ENCODE measurements at regions not wholly inside any gene's neighbourhood (a gene's known extent, or its start where the extent isn't known, plus 50 kb on each side); places are given as distances from the start of the nearest gene placed in this dataset.

DNA sequence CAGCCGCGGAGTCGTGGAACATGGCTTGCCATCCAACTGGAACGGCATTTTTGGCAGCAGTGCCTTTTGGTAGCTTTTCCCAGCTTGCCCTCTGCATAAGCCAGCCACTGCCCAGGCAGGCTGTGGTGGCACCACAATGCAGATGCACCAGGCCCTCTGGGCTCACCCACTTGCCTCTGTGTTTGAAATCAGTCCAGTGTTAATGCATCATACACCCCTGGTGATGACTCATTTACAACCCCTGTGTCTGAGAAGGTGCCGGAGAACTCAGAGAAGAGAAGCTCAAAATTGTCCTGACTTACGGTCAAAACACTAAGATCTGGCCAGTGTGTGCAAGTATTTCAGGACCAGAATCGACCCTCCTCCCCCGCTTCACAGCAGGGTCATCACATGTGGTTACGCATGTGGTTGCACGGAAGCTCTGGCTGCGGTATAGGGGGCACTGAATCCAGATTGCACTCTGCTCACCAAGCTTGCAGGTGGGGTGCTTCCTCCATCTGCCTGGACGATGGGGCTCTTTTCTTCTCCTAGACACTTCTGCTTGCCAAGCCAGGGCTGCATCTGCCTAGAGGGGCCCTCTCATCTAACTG lies 66.5 kb upstream of the SMIM15 start:
- Histone ChIP-seq H3K27me3 (ENCODE audit: low read depth, low read length) (no peaks in the 10 kb centered on the region), H3K4me2 (ENCODE audit: low read length) (no peak overlapping the region), H3K4me3 (ENCODE audit: low read length) (no peak overlapping the region), H4K20me1 (ENCODE audit: insufficient read depth, low read length) (no peaks in the 10 kb centered on the region), H3K79me2 (ENCODE audit: low read length) (no peaks in the 10 kb centered on the region), H3K27ac (ENCODE audit: low read length) (no peak overlapping the region), H2AFZ (ENCODE audit: low read depth, low read length) (no peak overlapping the region), H3K4me1 (ENCODE audit: low read length) (no peaks in the 10 kb centered on the region), H3K36me3 (replicated peaks; ENCODE audit: low read depth, low read length) (no peaks in the 10 kb centered on the region), H3K9me3 (ENCODE audit: insufficient read depth, low read length) (no peaks in the 10 kb centered on the region), H3K9ac (ENCODE audit: low read length) (no peak overlapping the region)
- TF ChIP-seq, protein P1, sequence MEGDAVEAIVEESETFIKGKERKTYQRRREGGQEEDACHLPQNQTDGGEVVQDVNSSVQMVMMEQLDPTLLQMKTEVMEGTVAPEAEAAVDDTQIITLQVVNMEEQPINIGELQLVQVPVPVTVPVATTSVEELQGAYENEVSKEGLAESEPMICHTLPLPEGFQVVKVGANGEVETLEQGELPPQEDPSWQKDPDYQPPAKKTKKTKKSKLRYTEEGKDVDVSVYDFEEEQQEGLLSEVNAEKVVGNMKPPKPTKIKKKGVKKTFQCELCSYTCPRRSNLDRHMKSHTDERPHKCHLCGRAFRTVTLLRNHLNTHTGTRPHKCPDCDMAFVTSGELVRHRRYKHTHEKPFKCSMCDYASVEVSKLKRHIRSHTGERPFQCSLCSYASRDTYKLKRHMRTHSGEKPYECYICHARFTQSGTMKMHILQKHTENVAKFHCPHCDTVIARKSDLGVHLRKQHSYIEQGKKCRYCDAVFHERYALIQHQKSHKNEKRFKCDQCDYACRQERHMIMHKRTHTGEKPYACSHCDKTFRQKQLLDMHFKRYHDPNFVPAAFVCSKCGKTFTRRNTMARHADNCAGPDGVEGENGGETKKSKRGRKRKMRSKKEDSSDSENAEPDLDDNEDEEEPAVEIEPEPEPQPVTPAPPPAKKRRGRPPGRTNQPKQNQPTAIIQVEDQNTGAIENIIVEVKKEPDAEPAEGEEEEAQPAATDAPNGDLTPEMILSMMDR (IDR thresholded peaks at IDR 0.05; ENCODE audit: low read depth, low read length) = no peak
- no peak for TF ChIP-seq EZH2phosphoT487 (IDR thresholded peaks at IDR 0.05; ENCODE audit: low read depth)

DNA sequence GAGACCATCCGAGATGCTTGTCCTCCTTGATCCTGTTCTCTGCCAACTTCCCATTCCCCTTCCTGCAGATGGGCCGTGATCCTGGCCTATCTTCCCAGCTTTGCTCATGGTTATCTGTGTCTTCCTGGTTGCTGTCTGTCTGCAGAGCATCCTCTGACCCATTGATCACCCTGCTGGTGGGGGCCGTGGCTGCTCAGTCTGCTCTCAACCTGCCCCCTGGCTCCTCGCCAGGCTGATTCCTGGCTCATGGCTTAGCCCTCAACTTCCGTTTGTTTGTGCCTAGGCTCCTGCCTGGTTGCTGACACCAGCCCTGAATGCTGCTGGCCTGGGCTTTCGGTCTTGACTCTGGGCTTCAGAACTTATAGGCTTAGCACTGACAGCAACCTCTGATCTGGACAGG lies 67.1 kb upstream of the SMIM15 start:
- Histone ChIP-seq H3K27me3 (ENCODE audit: low read depth, low read length) (no peaks in the 10 kb centered on the region), H3K36me3 (replicated peaks; ENCODE audit: low read depth, low read length) (no peaks in the 10 kb centered on the region), H3K9me3 (ENCODE audit: insufficient read depth, low read length) (no peaks in the 10 kb centered on the region), H3K9ac (ENCODE audit: low read length) (no peak overlapping the region), H2AFZ (ENCODE audit: low read depth, low read length) (no peak overlapping the region), H3K79me2 (ENCODE audit: low read length) (no peaks in the 10 kb centered on the region), H4K20me1 (ENCODE audit: insufficient read depth, low read length) (no peaks in the 10 kb centered on the region), H3K4me1 (ENCODE audit: low read length) (no peaks in the 10 kb centered on the region), H3K4me2 (ENCODE audit: low read length) (no peak overlapping the region), H3K27ac (ENCODE audit: low read length) (no peak overlapping the region), H3K4me3 (ENCODE audit: low read length) (no peak overlapping the region)
- TF ChIP-seq, protein P1 (IDR thresholded peaks at IDR 0.05; ENCODE audit: low read depth, low read length) = no peak
- no peak for TF ChIP-seq EZH2phosphoT487 (IDR thresholded peaks at IDR 0.05; ENCODE audit: low read depth)

DNA sequence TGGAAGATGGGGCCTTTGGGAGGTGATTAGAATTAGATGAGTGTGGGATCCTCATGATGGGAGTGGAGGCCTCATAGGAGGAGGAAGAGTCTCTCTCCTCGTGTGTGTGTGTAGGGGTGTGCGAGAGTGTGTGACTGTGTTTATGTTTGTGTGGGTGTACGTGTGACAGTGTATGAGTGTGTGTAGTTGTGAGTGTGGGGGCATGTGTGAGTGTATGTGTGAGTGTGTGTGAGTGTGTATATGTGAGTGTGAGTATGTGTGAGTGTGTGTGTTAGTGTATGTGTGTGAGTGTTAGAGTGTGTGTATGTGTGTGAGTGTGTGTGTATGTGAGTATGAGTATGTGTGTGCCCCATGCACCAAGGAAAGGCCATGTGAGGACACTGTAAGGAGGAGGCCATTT lies 68.2 kb upstream of the SMIM15 start:
- H3K27me3 ChIP-seq (ENCODE audit: low read depth, low read length) = no peaks in the 10 kb centered on the region
- H3K4me1 ChIP-seq (ENCODE audit: low read length) = no peaks in the 10 kb centered on the region
- H3K36me3 ChIP-seq (replicated peaks; ENCODE audit: low read depth, low read length) = no peaks in the 10 kb centered on the region
- H3K9me3 ChIP-seq (ENCODE audit: insufficient read depth, low read length) = no peaks in the 10 kb centered on the region
- no peak overlapping the region for H3K27ac ChIP-seq (ENCODE audit: low read length)
- H3K9ac ChIP-seq (ENCODE audit: low read length) = no peak overlapping the region
- TF ChIP-seq, protein P1 (IDR thresholded peaks at IDR 0.05; ENCODE audit: low read depth, low read length) = no peak
- no peak for TF ChIP-seq EZH2phosphoT487 (IDR thresholded peaks at IDR 0.05; ENCODE audit: low read depth)
- no peak overlapping the region for H2AFZ ChIP-seq (ENCODE audit: low read depth, low read length)
- H3K4me3 ChIP-seq (ENCODE audit: low read length) = no peak overlapping the region
- H4K20me1 ChIP-seq (ENCODE audit: insufficient read depth, low read length) = no peaks in the 10 kb centered on the region
- no peak overlapping the region for H3K4me2 ChIP-seq (ENCODE audit: low read length)
- H3K79me2 ChIP-seq (ENCODE audit: low read length) = no peaks in the 10 kb centered on the region

DNA sequence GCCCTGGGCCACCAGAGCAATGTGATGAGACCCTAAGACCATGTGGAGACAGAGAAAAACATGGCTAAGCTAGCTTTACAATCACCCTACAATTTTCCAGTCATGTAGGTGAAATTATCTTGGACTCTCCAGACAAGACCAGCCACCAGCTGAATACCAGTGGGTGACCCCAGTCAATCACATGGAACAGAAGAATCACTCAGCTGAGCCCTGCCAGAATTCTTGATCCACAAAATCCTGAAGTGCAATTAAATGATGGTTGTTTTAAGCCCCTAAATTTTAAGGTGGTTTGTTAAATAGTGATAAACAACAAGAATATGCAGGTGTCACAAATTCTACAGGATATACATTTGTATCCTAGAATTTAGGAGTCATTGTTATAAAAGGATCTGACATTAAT lies 69.5 kb upstream of the SMIM15 start:
- H3K79me2 ChIP-seq (ENCODE audit: low read length) = no peaks in the 10 kb centered on the region

More for the DNA sequence above, 69.5 kb upstream of the SMIM15 start:
- Histone ChIP-seq H3K4me3 (ENCODE audit: low read length) (no peak overlapping the region), H3K36me3 (replicated peaks; ENCODE audit: low read depth, low read length) (no peaks in the 10 kb centered on the region), H2AFZ (ENCODE audit: low read depth, low read length) (no peak overlapping the region), H3K4me2 (ENCODE audit: low read length) (no peak overlapping the region), H3K9ac (ENCODE audit: low read length) (no peak overlapping the region), H3K4me1 (ENCODE audit: low read length) (no peaks in the 10 kb centered on the region), H3K27ac (ENCODE audit: low read length) (no peak overlapping the region), H4K20me1 (ENCODE audit: insufficient read depth, low read length) (no peaks in the 10 kb centered on the region), H3K9me3 (ENCODE audit: insufficient read depth, low read length) (no peaks in the 10 kb centered on the region), H3K27me3 (ENCODE audit: low read depth, low read length) (no peaks in the 10 kb centered on the region)
- no peak for TF ChIP-seq EZH2phosphoT487 (IDR thresholded peaks at IDR 0.05; ENCODE audit: low read depth)
